Liver (tissue), 3 donors: ENCODE measurements at regions not wholly inside any gene's neighbourhood (a gene's known extent, or its start where the extent isn't known, plus 50 kb on each side); places are given as distances from the start of the nearest gene placed in this dataset.

ENCODE experiments used
- JUND ChIP-seq, 2 donors: IDR thresholded peaks; 2 replicates each; pipeline ENCODE4 v1.6.1; 2016; ENCODE audit warnings: antibody characterized with exemption in 2 of 2
- RAD21 ChIP-seq, 2 donors: IDR thresholded peaks; 2 replicates each; pipeline ENCODE4 v1.6.1; 2016; ENCODE audit warnings: antibody characterized with exemption in 2 of 2, mild to moderate bottlenecking in 2 of 2
- SP1 ChIP-seq: IDR thresholded peaks from 2 replicates; pipeline ENCODE4 v1.6.1; 2018; ENCODE audit warnings: antibody characterized with exemption, mild to moderate bottlenecking
- TAF1 ChIP-seq: conservative IDR thresholded peaks from 2 replicates; pipeline ENCODE4 v1.6.1; 2016; ENCODE audit warnings: antibody characterized with exemption, mild to moderate bottlenecking
- YY1 ChIP-seq: IDR thresholded peaks from 2 replicates; pipeline ENCODE4 v1.6.1; 2016; ENCODE audit warnings: antibody characterized with exemption, mild to moderate bottlenecking
- TF ChIP-seq, protein P1 (sequence below): fragments of 150-350 bp; IDR thresholded peaks from 2 replicates; pipeline ENCODE4 v1.5.1; 2017; ENCODE audit warnings: improper control_type of control experiment, low read depth, low read length; ENCODE audit not compliant: missing input control
- TF ChIP-seq, protein P2 (sequence below): IDR thresholded peaks from 2 replicates; pipeline ENCODE4 v1.6.1; 2016; ENCODE audit warnings: antibody characterized with exemption
- donor health status: healthy.
- donor health status: healthy.

DNA sequence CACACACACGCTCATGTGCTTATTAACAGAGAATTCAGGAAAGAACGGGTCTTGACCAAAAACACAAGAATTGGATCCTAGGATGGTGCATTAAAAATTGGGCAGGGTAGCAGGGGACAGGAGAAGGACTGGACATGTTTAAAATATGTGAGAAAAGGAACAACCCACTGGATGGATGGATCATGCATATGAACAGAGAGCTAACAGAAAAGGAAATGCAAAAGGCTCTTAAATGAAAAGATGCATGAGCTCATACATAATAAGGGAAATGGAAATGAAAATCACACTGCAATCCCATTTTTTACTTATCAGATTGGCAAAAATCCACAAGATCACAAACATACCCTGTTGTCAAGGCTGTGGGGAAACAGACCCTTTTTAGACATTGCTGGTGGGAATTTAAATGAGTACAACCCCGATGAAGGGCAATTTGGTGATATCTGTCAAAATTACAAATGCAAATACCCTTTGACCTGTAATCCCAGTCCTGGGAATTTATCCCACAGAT, 440.6 kb upstream of the SLC14A2 start:
- no peak for TF ChIP-seq RAD21 (IDR thresholded peaks at IDR 0.05)
- TF ChIP-seq, protein P1, sequence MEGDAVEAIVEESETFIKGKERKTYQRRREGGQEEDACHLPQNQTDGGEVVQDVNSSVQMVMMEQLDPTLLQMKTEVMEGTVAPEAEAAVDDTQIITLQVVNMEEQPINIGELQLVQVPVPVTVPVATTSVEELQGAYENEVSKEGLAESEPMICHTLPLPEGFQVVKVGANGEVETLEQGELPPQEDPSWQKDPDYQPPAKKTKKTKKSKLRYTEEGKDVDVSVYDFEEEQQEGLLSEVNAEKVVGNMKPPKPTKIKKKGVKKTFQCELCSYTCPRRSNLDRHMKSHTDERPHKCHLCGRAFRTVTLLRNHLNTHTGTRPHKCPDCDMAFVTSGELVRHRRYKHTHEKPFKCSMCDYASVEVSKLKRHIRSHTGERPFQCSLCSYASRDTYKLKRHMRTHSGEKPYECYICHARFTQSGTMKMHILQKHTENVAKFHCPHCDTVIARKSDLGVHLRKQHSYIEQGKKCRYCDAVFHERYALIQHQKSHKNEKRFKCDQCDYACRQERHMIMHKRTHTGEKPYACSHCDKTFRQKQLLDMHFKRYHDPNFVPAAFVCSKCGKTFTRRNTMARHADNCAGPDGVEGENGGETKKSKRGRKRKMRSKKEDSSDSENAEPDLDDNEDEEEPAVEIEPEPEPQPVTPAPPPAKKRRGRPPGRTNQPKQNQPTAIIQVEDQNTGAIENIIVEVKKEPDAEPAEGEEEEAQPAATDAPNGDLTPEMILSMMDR = no peak
- no peak for TF ChIP-seq JUND (IDR thresholded peaks at IDR 0.05)
- no peak for TF ChIP-seq YY1
- no peak for TF ChIP-seq SP1
- TF ChIP-seq TAF1 = no peak
- TF ChIP-seq, protein P2, sequence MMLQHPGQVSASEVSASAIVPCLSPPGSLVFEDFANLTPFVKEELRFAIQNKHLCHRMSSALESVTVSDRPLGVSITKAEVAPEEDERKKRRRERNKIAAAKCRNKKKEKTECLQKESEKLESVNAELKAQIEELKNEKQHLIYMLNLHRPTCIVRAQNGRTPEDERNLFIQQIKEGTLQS = no peak
